ENCODE measurements at regions not wholly inside any gene's neighbourhood (a gene's known extent, or its start where the extent isn't known, plus 50 kb on each side); places are given as distances from the start of the nearest gene placed in this dataset.

DNA sequence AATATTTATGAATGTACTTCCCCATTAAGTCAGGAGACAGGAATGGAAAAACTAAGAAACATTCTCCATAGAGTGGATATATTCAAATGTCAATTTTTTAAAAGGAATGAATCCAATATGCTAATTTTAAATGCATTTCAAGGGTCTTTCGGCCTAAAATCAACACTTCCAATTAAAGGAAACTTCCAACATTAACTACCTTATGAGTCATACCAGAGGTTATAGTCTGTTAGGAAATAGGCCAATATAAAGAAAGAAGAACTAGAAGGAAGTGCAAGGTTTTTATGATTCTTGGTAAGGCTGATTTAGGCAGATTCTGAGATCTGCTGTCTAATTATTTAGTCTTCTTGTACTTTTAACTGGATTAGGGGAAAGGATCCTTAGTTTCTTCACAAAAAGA lies 260.1 kb upstream of the EDNRA start:
- POLR2A ChIA-PET = no interaction called here
- TF ChIP-seq EGR2 (tag by site-specific recombination; IDR thresholded peaks at IDR 0.05; ENCODE audit: low read depth) = no peak
- TF ChIP-seq ZBTB49 (tag by site-specific recombination; IDR thresholded peaks at IDR 0.05; ENCODE audit: low read depth) = no peak
- no peak for TF ChIP-seq ZBTB1 (tag by site-specific recombination; IDR thresholded peaks at IDR 0.05)
- no peak for TF ChIP-seq ZBTB26 (tag by site-specific recombination; optimal IDR thresholded peaks at IDR 0.05)
- TF ChIP-seq PRDM10 (tag by site-specific recombination; IDR thresholded peaks at IDR 0.05) = no peak
- TF ChIP-seq ZNF654 (tag by site-specific recombination; IDR thresholded peaks at IDR 0.05; ENCODE audit: low read depth) = no peak
- TF ChIP-seq ZBTB7A (tag by site-specific recombination; IDR thresholded peaks at IDR 0.05; ENCODE audit: low read depth) = no peak
- no peak for TF ChIP-seq ZNF280D (tag by site-specific recombination; IDR thresholded peaks at IDR 0.05)
- TF ChIP-seq HIC1 (tag by site-specific recombination; IDR thresholded peaks at IDR 0.05) = no peak
- no peak for TF ChIP-seq ZNF138 (tag by site-specific recombination; IDR thresholded peaks at IDR 0.05; ENCODE audit: borderline replicate concordance)
- no peak for TF ChIP-seq ZNF664 (tag by site-specific recombination; IDR thresholded peaks at IDR 0.05)
- no peak for TF ChIP-seq SALL2 (tag by site-specific recombination; IDR thresholded peaks at IDR 0.05; ENCODE audit: borderline replicate concordance)
- TF ChIP-seq ZNF324 (tag by site-specific recombination; IDR thresholded peaks at IDR 0.05) = no peak
- CTCF ChIA-PET = no interaction called here
- Histone ChIP-seq H3K36me3 (ENCODE audit: control insufficient read depth in 2 of 2, insufficient read depth in 1 of 2, low read length in 2 of 2) (no peaks in the 10 kb centered on the region), H3K9me3 (ENCODE audit: control insufficient read depth, insufficient read depth, low read depth, low read length) (no peaks in the 10 kb centered on the region), H3K4me1 (ENCODE audit: control insufficient read depth, insufficient read depth, low read length) (no peaks in the 10 kb centered on the region), H3K4me3 (ENCODE audit: low read depth, low read length) (no peak overlapping the region), H3K27ac (ENCODE audit: extremely low read depth, low read depth, low read length) (no peak overlapping the region)

Data from HEK293 (cell line).